ENCODE measurements at regions not wholly inside any gene's neighbourhood (a gene's known extent, or its start where the extent isn't known, plus 50 kb on each side); places are given as distances from the start of the nearest gene placed in this dataset.

DNA sequence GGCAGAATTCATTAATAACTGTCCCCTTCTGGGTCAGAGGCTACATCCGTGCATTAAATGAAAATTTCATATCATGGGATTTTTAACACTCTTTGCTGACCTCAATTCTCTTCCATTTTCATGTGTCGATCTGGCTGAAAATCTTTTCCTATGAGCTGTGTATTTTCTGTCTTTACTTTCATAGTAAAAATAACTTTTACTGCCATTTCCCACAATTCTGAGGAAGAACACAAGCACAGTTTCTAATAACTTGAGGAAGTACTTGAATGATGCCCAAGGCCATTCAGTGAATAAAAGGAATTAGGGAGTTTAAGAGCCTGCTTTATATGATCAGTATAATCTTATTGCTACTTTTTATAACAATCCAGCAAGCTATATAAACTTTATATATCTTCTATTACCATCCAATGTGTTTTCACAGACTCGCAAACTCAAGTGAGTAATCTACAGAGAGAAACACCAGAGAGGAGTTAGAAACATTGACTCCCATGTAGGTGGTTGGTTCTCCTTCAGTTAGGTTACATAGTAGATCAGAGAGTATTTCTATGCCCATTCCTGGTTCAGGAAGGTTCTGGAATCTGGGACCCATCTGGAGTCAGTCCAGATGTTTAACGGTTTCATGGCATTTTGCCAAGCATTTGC is 340.0 kb downstream of the FBXO15 start:
- intact Hi-C loops (cut with micrococcal nuclease; ENCODE audit: unreplicated experiment) (no loop called here), in situ Hi-C loops (cut with MboI) (no loop called here)
- H3K4me2 ChIP-seq (ENCODE audit: control insufficient read depth, insufficient read depth) = no peak overlapping the region
- POLR2A ChIA-PET = no interaction called here
- H3K9me3 ChIP-seq (replicated peaks; ENCODE audit: control insufficient read depth, insufficient read depth, low read length) = no peaks in the 10 kb centered on the region
- no peaks in the 10 kb centered on the region for H3K4me1 ChIP-seq (ENCODE audit: control insufficient read depth, insufficient read depth, low read length)
- 33% methylated on average over 4 of the region's 4 CpGs for WGBS (ENCODE audit: insufficient coverage, insufficient replicate concordance, low lambda C conversion rate, missing lambda C conversion rate)
- no peaks in the 10 kb centered on the region for H3K27me3 ChIP-seq (replicated peaks in 1 of 2; ENCODE audit: control insufficient read depth in 2 of 2, insufficient read depth in 2 of 2, low read length in 1 of 2)
- RAD21 ChIA-PET (ENCODE audit: unreplicated experiment) = no interaction called here
- H2AFZ ChIP-seq (ENCODE audit: control insufficient read depth, low read depth, low read length) = no peak overlapping the region
- no TSS peak for BruUV-seq (replicated peaks)
- SMC1A ChIA-PET (ENCODE audit: uncharacterized antibody, unreplicated experiment) = no interaction called here
- H3K27ac ChIP-seq (ENCODE audit: control insufficient read depth, insufficient read depth) = no peak overlapping the region
- no peak overlapping the region for H3K4me3 ChIP-seq
- DNase-seq (ENCODE audit: low read depth, low spot score) = no peak
- H3K79me2 ChIP-seq (ENCODE audit: control insufficient read depth, insufficient read depth, low read length) = no peaks in the 10 kb centered on the region
- no peaks in the 10 kb centered on the region for H4K20me1 ChIP-seq (ENCODE audit: control insufficient read depth, insufficient read depth)
- no peak for FAIRE-seq
- H3K36me3 ChIP-seq (ENCODE audit: control insufficient read depth in 2 of 2, insufficient read depth in 2 of 2, low read length in 1 of 2) = no peaks in the 10 kb centered on the region
- CTCF ChIA-PET = no interaction called here
- H3K9ac ChIP-seq (ENCODE audit: control insufficient read depth, insufficient read depth, low read length) = no peak overlapping the region
- no peak for ATAC-seq
- no peak for TF ChIP-seq CHD1 (IDR thresholded peaks at IDR 0.05; ENCODE audit: low read depth, low read length)
- TF ChIP-seq RCOR1 (conservative IDR thresholded peaks at IDR 0.05; ENCODE audit: low read depth, low read length) = no peak
- no peak for TF ChIP-seq POLR2AphosphoS2 (IDR thresholded peaks at IDR 0.05; ENCODE audit: low read depth, low read length)
- TF ChIP-seq, protein P1, sequence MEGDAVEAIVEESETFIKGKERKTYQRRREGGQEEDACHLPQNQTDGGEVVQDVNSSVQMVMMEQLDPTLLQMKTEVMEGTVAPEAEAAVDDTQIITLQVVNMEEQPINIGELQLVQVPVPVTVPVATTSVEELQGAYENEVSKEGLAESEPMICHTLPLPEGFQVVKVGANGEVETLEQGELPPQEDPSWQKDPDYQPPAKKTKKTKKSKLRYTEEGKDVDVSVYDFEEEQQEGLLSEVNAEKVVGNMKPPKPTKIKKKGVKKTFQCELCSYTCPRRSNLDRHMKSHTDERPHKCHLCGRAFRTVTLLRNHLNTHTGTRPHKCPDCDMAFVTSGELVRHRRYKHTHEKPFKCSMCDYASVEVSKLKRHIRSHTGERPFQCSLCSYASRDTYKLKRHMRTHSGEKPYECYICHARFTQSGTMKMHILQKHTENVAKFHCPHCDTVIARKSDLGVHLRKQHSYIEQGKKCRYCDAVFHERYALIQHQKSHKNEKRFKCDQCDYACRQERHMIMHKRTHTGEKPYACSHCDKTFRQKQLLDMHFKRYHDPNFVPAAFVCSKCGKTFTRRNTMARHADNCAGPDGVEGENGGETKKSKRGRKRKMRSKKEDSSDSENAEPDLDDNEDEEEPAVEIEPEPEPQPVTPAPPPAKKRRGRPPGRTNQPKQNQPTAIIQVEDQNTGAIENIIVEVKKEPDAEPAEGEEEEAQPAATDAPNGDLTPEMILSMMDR (IDR thresholded peaks at IDR 0.05 in 2 of 3, conservative IDR thresholded peaks at IDR 0.05 in 1 of 3; ENCODE audit: control insufficient read depth in 2 of 3, extremely low read depth in 1 of 3, insufficient read depth in 1 of 3, low read depth in 3 of 3, low read length in 3 of 3) = no peak

DNA sequence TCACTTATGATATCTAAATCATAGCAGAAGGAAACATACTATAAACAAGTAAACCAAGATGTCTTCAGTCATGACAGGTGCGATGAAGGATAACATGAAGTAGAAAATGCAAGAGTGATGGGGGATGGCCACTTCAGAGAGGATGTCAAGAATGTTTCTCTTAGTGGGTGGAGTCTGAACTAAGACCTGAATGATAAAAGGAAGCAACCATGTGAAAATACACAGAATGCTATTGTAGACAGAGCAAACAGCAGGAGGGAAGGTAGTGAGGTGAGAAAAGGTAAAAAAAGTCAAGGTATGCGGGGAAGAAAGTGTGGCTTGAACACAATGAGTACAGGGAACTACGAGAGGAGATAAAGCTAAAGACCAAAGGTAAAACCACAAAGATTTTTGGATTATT is 341.6 kb downstream of the FBXO15 start:
- no peaks in the 10 kb centered on the region for H3K36me3 ChIP-seq (ENCODE audit: control insufficient read depth in 2 of 2, insufficient read depth in 2 of 2, low read length in 1 of 2)
- H3K27me3 ChIP-seq (replicated peaks in 1 of 2; ENCODE audit: control insufficient read depth in 2 of 2, insufficient read depth in 2 of 2, low read length in 1 of 2) = no peaks in the 10 kb centered on the region
- no peaks in the 10 kb centered on the region for H4K20me1 ChIP-seq (ENCODE audit: control insufficient read depth, insufficient read depth)
- BruUV-seq (replicated peaks) = no TSS peak
- ATAC-seq (no peak), FAIRE-seq (no peak), DNase-seq (ENCODE audit: low read depth, low spot score) (no peak)
- POLR2A ChIA-PET = no interaction called here
- 45% methylated on average over 3 of the region's 3 CpGs for WGBS (ENCODE audit: insufficient coverage, insufficient replicate concordance, low lambda C conversion rate, missing lambda C conversion rate)
- no peak overlapping the region for H3K9ac ChIP-seq (ENCODE audit: control insufficient read depth, insufficient read depth, low read length)
- CTCF ChIA-PET = no interaction called here
- H3K27ac ChIP-seq (ENCODE audit: control insufficient read depth, insufficient read depth) = no peak overlapping the region
- RAD21 ChIA-PET (ENCODE audit: unreplicated experiment) = no interaction called here
- intact Hi-C loops (cut with micrococcal nuclease; ENCODE audit: unreplicated experiment) = no loop called here
- H2AFZ ChIP-seq (ENCODE audit: control insufficient read depth, low read depth, low read length) = no peak overlapping the region
- H3K4me1 ChIP-seq (ENCODE audit: control insufficient read depth, insufficient read depth, low read length) = no peaks in the 10 kb centered on the region
- no peaks in the 10 kb centered on the region for H3K79me2 ChIP-seq (ENCODE audit: control insufficient read depth, insufficient read depth, low read length)
- H3K9me3 ChIP-seq (replicated peaks; ENCODE audit: control insufficient read depth, insufficient read depth, low read length) = no peaks in the 10 kb centered on the region
- SMC1A ChIA-PET (ENCODE audit: uncharacterized antibody, unreplicated experiment) = no interaction called here
- H3K4me2 ChIP-seq (ENCODE audit: control insufficient read depth, insufficient read depth) = no peak overlapping the region
- H3K4me3 ChIP-seq = no peak overlapping the region
- in situ Hi-C loops (cut with MboI) = no loop called here
- TF ChIP-seq, protein P2, sequence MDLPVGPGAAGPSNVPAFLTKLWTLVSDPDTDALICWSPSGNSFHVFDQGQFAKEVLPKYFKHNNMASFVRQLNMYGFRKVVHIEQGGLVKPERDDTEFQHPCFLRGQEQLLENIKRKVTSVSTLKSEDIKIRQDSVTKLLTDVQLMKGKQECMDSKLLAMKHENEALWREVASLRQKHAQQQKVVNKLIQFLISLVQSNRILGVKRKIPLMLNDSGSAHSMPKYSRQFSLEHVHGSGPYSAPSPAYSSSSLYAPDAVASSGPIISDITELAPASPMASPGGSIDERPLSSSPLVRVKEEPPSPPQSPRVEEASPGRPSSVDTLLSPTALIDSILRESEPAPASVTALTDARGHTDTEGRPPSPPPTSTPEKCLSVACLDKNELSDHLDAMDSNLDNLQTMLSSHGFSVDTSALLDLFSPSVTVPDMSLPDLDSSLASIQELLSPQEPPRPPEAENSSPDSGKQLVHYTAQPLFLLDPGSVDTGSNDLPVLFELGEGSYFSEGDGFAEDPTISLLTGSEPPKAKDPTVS (IDR thresholded peaks at IDR 0.05; ENCODE audit: low read depth, low read length) = no peak
- TF ChIP-seq, protein P3, sequence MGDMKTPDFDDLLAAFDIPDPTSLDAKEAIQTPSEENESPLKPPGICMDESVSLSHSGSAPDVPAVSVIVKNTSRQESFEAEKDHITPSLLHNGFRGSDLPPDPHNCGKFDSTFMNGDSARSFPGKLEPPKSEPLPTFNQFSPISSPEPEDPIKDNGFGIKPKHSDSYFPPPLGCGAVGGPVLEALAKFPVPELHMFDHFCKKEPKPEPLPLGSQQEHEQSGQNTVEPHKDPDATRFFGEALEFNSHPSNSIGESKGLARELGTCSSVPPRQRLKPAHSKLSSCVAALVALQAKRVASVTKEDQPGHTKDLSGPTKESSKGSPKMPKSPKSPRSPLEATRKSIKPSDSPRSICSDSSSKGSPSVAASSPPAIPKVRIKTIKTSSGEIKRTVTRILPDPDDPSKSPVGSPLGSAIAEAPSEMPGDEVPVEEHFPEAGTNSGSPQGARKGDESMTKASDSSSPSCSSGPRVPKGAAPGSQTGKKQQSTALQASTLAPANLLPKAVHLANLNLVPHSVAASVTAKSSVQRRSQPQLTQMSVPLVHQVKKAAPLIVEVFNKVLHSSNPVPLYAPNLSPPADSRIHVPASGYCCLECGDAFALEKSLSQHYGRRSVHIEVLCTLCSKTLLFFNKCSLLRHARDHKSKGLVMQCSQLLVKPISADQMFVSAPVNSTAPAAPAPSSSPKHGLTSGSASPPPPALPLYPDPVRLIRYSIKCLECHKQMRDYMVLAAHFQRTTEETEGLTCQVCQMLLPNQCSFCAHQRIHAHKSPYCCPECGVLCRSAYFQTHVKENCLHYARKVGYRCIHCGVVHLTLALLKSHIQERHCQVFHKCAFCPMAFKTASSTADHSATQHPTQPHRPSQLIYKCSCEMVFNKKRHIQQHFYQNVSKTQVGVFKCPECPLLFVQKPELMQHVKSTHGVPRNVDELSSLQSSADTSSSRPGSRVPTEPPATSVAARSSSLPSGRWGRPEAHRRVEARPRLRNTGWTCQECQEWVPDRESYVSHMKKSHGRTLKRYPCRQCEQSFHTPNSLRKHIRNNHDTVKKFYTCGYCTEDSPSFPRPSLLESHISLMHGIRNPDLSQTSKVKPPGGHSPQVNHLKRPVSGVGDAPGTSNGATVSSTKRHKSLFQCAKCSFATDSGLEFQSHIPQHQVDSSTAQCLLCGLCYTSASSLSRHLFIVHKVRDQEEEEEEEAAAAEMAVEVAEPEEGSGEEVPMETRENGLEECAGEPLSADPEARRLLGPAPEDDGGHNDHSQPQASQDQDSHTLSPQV (IDR thresholded peaks at IDR 0.05) = no peak
- TF ChIP-seq, protein P4, sequence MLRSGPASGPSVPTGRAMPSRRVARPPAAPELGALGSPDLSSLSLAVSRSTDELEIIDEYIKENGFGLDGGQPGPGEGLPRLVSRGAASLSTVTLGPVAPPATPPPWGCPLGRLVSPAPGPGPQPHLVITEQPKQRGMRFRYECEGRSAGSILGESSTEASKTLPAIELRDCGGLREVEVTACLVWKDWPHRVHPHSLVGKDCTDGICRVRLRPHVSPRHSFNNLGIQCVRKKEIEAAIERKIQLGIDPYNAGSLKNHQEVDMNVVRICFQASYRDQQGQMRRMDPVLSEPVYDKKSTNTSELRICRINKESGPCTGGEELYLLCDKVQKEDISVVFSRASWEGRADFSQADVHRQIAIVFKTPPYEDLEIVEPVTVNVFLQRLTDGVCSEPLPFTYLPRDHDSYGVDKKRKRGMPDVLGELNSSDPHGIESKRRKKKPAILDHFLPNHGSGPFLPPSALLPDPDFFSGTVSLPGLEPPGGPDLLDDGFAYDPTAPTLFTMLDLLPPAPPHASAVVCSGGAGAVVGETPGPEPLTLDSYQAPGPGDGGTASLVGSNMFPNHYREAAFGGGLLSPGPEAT (IDR thresholded peaks at IDR 0.05; ENCODE audit: low read depth) = no peak
- TF ChIP-seq ATF7 (IDR thresholded peaks at IDR 0.05; ENCODE audit: low read depth) = no peak
